Heart right ventricle (tissue), 16 donors: ENCODE measurements at regions not wholly inside any gene's neighbourhood (a gene's known extent, or its start where the extent isn't known, plus 50 kb on each side); places are given as distances from the start of the nearest gene placed in this dataset.

Experiments used
- ATAC-seq, 8 donors: fragments of 200-7000 bp; cut with Tn5 transposase; one replicate each; pipeline ENCODE4 v1.9.1; 2020; ENCODE audit warnings: mild to moderate bottlenecking in 8 of 8, moderate library complexity in 8 of 8, moderate number of reproducible peaks in 1 of 8
- DNase-seq, 2 donors: peaks; one replicate each; pipeline ENCODE4 v3.0.0-alpha.2; 2020
- H3K27ac ChIP-seq, 10 donors: fragments of 200-600 bp; sonication (generic) in 2 of 10; one replicate each; pipeline versions ENCODE4 v1.5.0 to v1.8.0; 2020 to 2022; ENCODE audit warnings: mild to moderate bottlenecking in 3 of 10
- H3K27me3 ChIP-seq, 7 donors: fragments of 200-600 bp; one replicate each; pipeline ENCODE4 v1.8.0; 2021 to 2022; ENCODE audit warnings: mild to moderate bottlenecking in 2 of 7
- H3K36me3 ChIP-seq, 9 donors: fragments of 200-600 bp; sonication (generic) in 1 of 9; one replicate each; pipeline versions ENCODE4 v1.5.0 to v1.8.0; 2020 to 2022; ENCODE audit warnings: mild to moderate bottlenecking in 2 of 9
- H3K4me1 ChIP-seq, 9 donors: fragments of 200-600 bp; sonication (generic) in 1 of 9; one replicate each; pipeline versions ENCODE4 v1.5.0 to v1.8.0; 2020 to 2022; ENCODE audit warnings: mild to moderate bottlenecking in 4 of 9
- H3K4me3 ChIP-seq, 10 donors: fragments of 200-600 bp; sonication (generic) in 2 of 10; one replicate each; pipeline versions ENCODE4 v1.5.0 to v1.8.0; 2020 to 2022; ENCODE audit warnings: mild to moderate bottlenecking in 7 of 10, moderate library complexity in 2 of 10
- H3K9me3 ChIP-seq, 11 donors: fragments of 200-600 bp in 10 of 11; sonication (generic) in 2 of 11; one replicate each; pipeline versions ENCODE4 v1.5.0 to v1.8.0; 2013 to 2022; ENCODE audit warnings: mild to moderate bottlenecking in 2 of 11, control low read depth in 1 of 11, moderate library complexity in 1 of 11
- CTCF ChIP-seq, 9 donors: fragments of 200-600 bp; sonication (generic) in 2 of 9; IDR thresholded peaks; one replicate each; pipeline versions ENCODE4 v1.5.0 to v1.8.0; 2021 to 2022; ENCODE audit warnings: antibody characterized with exemption in 9 of 9, mild to moderate bottlenecking in 5 of 9, moderate library complexity in 1 of 9
- WGBS, 2 donors: extraction: QIAGEN DNeasy Blood & Tissue Kit; methylation state at CpG; one replicate each; pipeline ENCODE4 v1.1.7; 2013; ENCODE audit warnings: inconsistent platforms in 1 of 2; 5-methylcytosine and 5-hydroxymethylcytosine counted together
- intact Hi-C, 10 donors: fragments of 100-400 bp; cut with DNase I; formaldehyde crosslinking; loops; one replicate each; pipeline versions ENCODE4 v1.11.1 to v1.14.2; 2022
- donor health status: Arrhythmogenic right ventricular cardiomyopathy.
- donor health status: ischemic (EF 13 %, LVEDD 7.1; RV severe dilation, severe dysfunction).
- donor health status: healthy with polysubstance abuse.
- donor health status: DM: no; HTN: yes; CAD: no.
- donor health status: DM: no; HTN: no; CAD: no.
- donor health status: ischemic (EF 25% LVEDD 6.9; RV normal size, moderate dysfunction).
- donor health status: ischemic (EF 25% LVEDD 5.7; RV mildly dilated, moderate dysfunction).
- donor health status: healthy.
- donor health status: DM: yes; HTN: yes; CAD: no.
- donor health status: Ischemic cardiomyopathy.
- donor health status: ischemic (EF 35%, LVEDD 5.7; RV mildly dilated, moderate dysfunction).
- donor health status: nonischemic (EF 11% LVEDD 7.7; RV severe dilation, severe dysfunction).
- donor health status: DM: yes; HTN: yes; CAD: no.
- donor health status: PGD.
- donor health status: ischemic (EF 29% LVEDD 5.4; RV normal size, mild dysfunction).
- donor health status: nonischemic (EF 23%, LVEDD 6.1; RV moderate dilation, normal function).

DNA sequence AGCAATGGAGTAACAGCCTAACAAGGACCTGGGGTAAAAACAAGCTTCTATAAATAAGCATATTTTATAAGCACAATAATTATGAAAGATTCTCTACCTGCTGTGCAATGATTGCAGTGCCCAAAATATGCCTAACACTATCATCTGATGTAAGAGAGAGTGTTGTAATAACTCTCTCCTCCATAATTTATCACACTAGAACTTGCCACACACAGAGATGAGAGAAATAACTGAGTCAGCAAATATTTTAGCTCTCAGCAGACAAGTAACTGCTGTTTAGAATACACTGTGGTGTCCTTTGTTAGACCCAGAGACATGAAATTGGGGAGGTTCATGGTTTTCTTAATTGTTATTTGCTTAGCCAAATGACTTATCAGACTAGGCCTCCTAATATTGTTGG is 105.3 kb upstream of the ACP3 start:
- ATAC-seq (no peak), DNase-seq (no peak)
- no peaks in the 10 kb centered on the region for H3K9me3 ChIP-seq
- H3K4me3 ChIP-seq, result no peak overlapping the region
- TF ChIP-seq CTCF (IDR thresholded peaks at IDR 0.05), result no peak
- no peaks in the 10 kb centered on the region for H3K36me3 ChIP-seq
- H3K4me1 ChIP-seq, result no peaks in the 10 kb centered on the region
- intact Hi-C loops, result no loop called here
- no peak overlapping the region for H3K27ac ChIP-seq
- peaks cover 0 to 24% (median 4%) of the 10 kb centered on the region in 7 donors for H3K27me3 ChIP-seq

GRCh38 chr3:132218817-132219755 is 98.1 kb upstream of the ACP3 start:
- intact Hi-C loops, result no loop called here
- H3K36me3 ChIP-seq, result no peaks in the 10 kb centered on the region
- H3K9me3 ChIP-seq, result no peaks in the 10 kb centered on the region
- H3K4me1 ChIP-seq, result no peaks in the 10 kb centered on the region
- no peak overlapping the region for H3K4me3 ChIP-seq
- no peak for TF ChIP-seq CTCF (IDR thresholded peaks at IDR 0.05)
- 49 to 58% methylated on average over 3 of the region's 3 CpGs for WGBS, 2 donors
- H3K27ac ChIP-seq, result no peak overlapping the region
- DNase-seq (no peak), ATAC-seq (no peak)
- no peaks in the 10 kb centered on the region for H3K27me3 ChIP-seq

- no peaks in the 10 kb centered on the region for H3K4me1 ChIP-seq
- DNase-seq, result no peak
- H3K4me3 ChIP-seq, result no peak overlapping the region
- no peak for TF ChIP-seq CTCF (IDR thresholded peaks at IDR 0.05)
- H3K9me3 ChIP-seq, result no peaks in the 10 kb centered on the region
- no peaks in the 10 kb centered on the region for H3K36me3 ChIP-seq
- H3K27ac ChIP-seq, result no peak overlapping the region
- intact Hi-C loops, result no loop called here
- no peaks in the 10 kb centered on the region for H3K27me3 ChIP-seq
- ATAC-seq, result no peak
- WGBS, 2 donors, result 76 to 78% methylated on average over 4 of the region's 4 CpGs
Measured at GRCh38 chr3:132220986-132221385, 96.2 kb upstream of the ACP3 start.

- H3K27me3 ChIP-seq, result no peaks in the 10 kb centered on the region
- no peak overlapping the region for H3K4me3 ChIP-seq
- WGBS, 2 donors, result 54 to 62% methylated on average over 6 of the region's 6 CpGs
- H3K4me1 ChIP-seq, result no peaks in the 10 kb centered on the region
- intact Hi-C loops, result no loop called here
- TF ChIP-seq CTCF (IDR thresholded peaks at IDR 0.05), result no peak
- no peaks in the 10 kb centered on the region for H3K9me3 ChIP-seq
- no peak overlapping the region for H3K27ac ChIP-seq
- no peaks in the 10 kb centered on the region for H3K36me3 ChIP-seq
- DNase-seq (no peak), ATAC-seq (no peak)
Measured at GRCh38 chr3:132222868-132223538, 94.2 kb upstream of the ACP3 start.
